ENCODE measurements at regions not wholly inside any gene's neighbourhood (a gene's known extent, or its start where the extent isn't known, plus 50 kb on each side); places are given as distances from the start of the nearest gene placed in this dataset.

DNA sequence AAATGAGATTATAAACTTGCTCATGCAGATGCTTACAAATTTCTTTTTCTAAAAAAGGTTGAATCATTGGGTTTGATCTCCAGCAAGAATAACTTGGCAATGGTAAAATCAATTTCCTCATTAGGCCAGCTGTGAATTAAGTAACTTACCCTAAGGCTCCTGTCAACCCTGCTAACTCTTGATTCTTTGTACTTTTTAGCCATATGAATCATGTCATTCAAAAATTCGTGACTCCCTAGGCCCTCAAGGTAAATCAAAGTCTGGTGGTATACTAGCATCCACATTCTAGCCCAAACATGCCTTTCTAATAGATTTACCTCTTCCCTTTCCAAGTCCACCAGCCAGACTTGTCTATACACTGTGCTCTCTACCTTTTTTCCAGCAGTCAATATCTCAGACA lies 420.8 kb upstream of the BRINP1 start:
- POLR2A ChIA-PET, result no interaction called here

DNA sequence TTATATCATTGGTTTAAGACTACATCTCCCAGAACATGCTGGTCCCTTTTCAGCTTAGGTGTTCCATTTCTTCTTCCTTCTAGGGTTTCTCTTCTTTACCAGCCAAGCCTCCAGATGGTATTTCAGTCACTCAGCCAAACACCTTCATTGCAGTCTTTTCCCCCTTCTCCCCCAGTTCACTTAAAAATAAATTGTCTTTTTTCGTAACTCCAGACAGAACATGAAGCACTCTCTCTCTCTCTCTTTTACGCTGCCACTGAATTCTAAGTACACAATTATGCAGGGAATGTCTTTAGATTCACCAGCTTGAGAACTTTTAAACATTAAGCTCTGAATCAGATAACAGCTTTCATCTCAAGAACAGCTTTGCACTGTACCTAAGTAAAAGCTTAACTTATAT lies 419.7 kb upstream of the BRINP1 start:
- Mint-ChIP-seq H3K27me3 (ENCODE audit: insufficient read depth, unreplicated experiment) (no peaks in the 10 kb centered on the region), H3K27ac (ENCODE audit: unreplicated experiment) (no peak overlapping the region), H3K9me3 (ENCODE audit: unreplicated experiment) (no peaks in the 10 kb centered on the region), H3K4me3 (ENCODE audit: unreplicated experiment) (no peak overlapping the region), H3K4me1 (ENCODE audit: low read depth, unreplicated experiment) (no peaks in the 10 kb centered on the region), H3K36me3 (ENCODE audit: insufficient read depth, unreplicated experiment) (no peaks in the 10 kb centered on the region)
- Histone ChIP-seq H3K27me3 (replicated peaks; ENCODE audit: control insufficient read depth, insufficient read depth, low read length) (no peaks in the 10 kb centered on the region), H3K4me1 (no peaks in the 10 kb centered on the region), H3K4me3 (ENCODE audit: low read depth, low read length) (no peak overlapping the region), H3K9me3 (no peaks in the 10 kb centered on the region), H3K36me3 (ENCODE audit: control insufficient read depth, insufficient read depth, low read length) (no peaks in the 10 kb centered on the region)
- TF ChIP-seq CTCF (IDR thresholded peaks at IDR 0.05; ENCODE audit: insufficient read depth in 1 of 2, low read depth in 1 of 2, low read length in 1 of 2, severe bottlenecking in 1 of 2, unreplicated experiment in 1 of 2), result no peak
- intact Hi-C loops (cut with micrococcal nuclease; ENCODE audit: unreplicated experiment), result no loop called here
- ChIA-PET CTCF (no interaction called here), POLR2A (no interaction called here)
- DNase-seq, result no peak
- BruUV-seq (replicated peaks), result no TSS peak

More for the DNA sequence above, 420.8 kb upstream of the BRINP1 start:
- TF ChIP-seq CTCF (IDR thresholded peaks at IDR 0.05; ENCODE audit: insufficient read depth in 1 of 2, low read depth in 1 of 2, low read length in 1 of 2, severe bottlenecking in 1 of 2, unreplicated experiment in 1 of 2), result no peak
- Histone ChIP-seq H3K4me1 (no peaks in the 10 kb centered on the region), H3K9me3 (no peaks in the 10 kb centered on the region), H3K36me3 (ENCODE audit: control insufficient read depth, insufficient read depth, low read length) (no peaks in the 10 kb centered on the region), H3K27me3 (replicated peaks; ENCODE audit: control insufficient read depth, insufficient read depth, low read length) (no peaks in the 10 kb centered on the region), H3K4me3 (ENCODE audit: low read depth, low read length) (no peak overlapping the region)
- H3K9me3 Mint-ChIP-seq (ENCODE audit: unreplicated experiment), result no peaks in the 10 kb centered on the region
- no peaks in the 10 kb centered on the region for H3K36me3 Mint-ChIP-seq (ENCODE audit: insufficient read depth, unreplicated experiment)
- DNase-seq, result no peak
- H3K27ac Mint-ChIP-seq (ENCODE audit: unreplicated experiment), result no peak overlapping the region
- H3K27me3 Mint-ChIP-seq (ENCODE audit: insufficient read depth, unreplicated experiment), result no peaks in the 10 kb centered on the region
- no peak overlapping the region for H3K4me3 Mint-ChIP-seq (ENCODE audit: unreplicated experiment)
- H3K4me1 Mint-ChIP-seq (ENCODE audit: low read depth, unreplicated experiment), result no peaks in the 10 kb centered on the region
- BruUV-seq (replicated peaks), result no TSS peak
- CTCF ChIA-PET, result no interaction called here
- intact Hi-C loops (cut with micrococcal nuclease; ENCODE audit: unreplicated experiment), result loop anchor here (10.0 kb wide), 1 partner anchor 175 kb away; no protein-coding TSS in a partner anchor

DNA sequence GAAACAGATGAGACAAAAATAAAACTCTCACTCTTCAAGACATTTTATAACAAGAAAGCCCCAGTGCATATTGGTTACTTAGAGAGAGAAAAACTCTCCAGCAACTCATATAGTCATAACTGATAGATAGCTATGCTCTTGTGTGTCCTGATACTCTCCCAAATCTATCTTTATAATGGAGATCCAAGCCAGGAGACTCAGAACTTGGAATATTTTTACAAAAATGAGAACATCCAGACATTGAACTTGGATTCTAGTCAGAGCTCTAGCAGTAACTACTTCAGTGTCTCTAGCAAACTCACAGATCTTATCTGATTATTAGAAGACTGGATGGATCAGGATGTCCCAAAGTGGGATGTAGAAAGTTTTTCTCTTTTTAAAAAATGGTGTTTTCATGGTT lies 412.7 kb upstream of the BRINP1 start:
- Mint-ChIP-seq H3K4me1 (ENCODE audit: low read depth, unreplicated experiment) (no peaks in the 10 kb centered on the region), H3K27me3 (ENCODE audit: insufficient read depth, unreplicated experiment) (peaks cover 3% of the 10 kb centered on the region), H3K36me3 (ENCODE audit: insufficient read depth, unreplicated experiment) (no peaks in the 10 kb centered on the region), H3K27ac (ENCODE audit: unreplicated experiment) (no peak overlapping the region), H3K9me3 (ENCODE audit: unreplicated experiment) (no peaks in the 10 kb centered on the region), H3K4me3 (ENCODE audit: unreplicated experiment) (no peak overlapping the region)
- ChIA-PET CTCF (no interaction called here), POLR2A (no interaction called here)
- Histone ChIP-seq H3K4me3 (ENCODE audit: low read depth, low read length) (no peak overlapping the region), H3K36me3 (ENCODE audit: control insufficient read depth, insufficient read depth, low read length) (no peaks in the 10 kb centered on the region), H3K9me3 (no peaks in the 10 kb centered on the region), H3K27me3 (replicated peaks; ENCODE audit: control insufficient read depth, insufficient read depth, low read length) (no peaks in the 10 kb centered on the region), H3K4me1 (no peaks in the 10 kb centered on the region)
- intact Hi-C loops (cut with micrococcal nuclease; ENCODE audit: unreplicated experiment), result no loop called here
- no peak for TF ChIP-seq CTCF (IDR thresholded peaks at IDR 0.05; ENCODE audit: insufficient read depth in 1 of 2, low read depth in 1 of 2, low read length in 1 of 2, severe bottlenecking in 1 of 2, unreplicated experiment in 1 of 2)
- no TSS peak for BruUV-seq (replicated peaks)
- no peak for DNase-seq
